CD4-positive, alpha-beta T cell treated with Interleukin-15 for 4 hours (primary cell): ENCODE measurements at regions not wholly inside any gene's neighbourhood (a gene's known extent, or its start where the extent isn't known, plus 50 kb on each side); places are given as distances from the start of the nearest gene placed in this dataset.

Source experiments
- DNase-seq: peaks from one replicate; pipeline ENCODE4 v3.0.0-alpha.2; 2020; ENCODE audit warnings: low spot score

DNA sequence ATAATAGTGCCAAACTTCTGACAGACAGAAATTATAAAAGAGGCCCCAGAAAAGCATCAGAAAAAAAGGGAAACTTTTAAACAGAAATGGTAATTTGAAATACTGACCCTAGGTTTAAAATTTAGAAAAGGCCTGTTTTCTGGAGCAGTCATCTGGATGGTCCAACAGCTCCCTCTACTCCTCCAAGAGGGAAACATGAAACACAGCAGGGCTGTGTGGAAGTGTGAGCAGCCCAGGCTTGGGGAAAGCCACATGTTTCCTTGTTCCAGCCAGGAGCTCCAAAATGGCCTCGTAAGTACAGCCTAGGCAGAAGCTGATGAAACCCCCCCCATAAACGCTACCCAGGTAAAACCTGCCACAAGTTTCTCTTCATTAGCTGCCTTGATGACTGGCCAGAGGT, 499.3 kb upstream of the ADAMTS16 start:
- no peak for DNase-seq

DNA sequence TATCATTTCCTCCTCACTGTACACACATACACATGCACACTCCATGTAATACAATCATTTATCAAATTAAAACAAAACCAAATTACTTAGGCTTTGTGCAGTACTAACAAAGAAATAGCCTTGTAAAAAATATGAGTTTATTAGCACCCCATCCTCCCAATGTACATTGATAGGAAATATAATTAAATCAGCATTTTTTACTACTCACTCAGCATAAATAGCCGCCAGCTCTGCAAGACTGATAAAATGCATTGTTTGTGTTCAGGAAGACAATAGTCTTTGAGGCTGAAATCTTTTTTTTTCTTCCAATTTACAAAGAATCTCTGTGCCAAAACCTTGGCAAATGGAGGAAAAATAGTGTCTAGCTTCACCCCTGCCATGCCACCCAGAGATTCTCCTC, 497.6 kb upstream of the ADAMTS16 start:
- DNase-seq, result no peak

DNA sequence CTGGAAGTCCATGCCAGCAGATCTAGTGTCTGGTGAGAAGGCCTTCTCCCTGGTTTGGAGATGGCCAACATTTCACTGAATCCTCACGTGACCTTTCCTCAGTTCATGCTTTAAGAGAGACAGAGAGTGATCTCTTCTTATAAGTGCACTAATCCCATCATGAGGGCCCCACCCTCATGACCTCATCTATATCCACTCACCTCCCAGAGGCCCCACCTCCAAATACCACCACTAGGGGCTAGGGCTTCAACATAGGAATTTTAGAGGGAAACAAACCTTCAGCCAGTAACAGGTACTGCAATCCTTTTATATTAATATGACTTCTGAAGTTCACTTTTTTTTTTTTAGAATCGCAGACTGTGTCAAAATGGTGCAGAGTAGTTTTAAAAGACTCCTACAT, 496.9 kb upstream of the ADAMTS16 start:
- no peak for DNase-seq

DNA sequence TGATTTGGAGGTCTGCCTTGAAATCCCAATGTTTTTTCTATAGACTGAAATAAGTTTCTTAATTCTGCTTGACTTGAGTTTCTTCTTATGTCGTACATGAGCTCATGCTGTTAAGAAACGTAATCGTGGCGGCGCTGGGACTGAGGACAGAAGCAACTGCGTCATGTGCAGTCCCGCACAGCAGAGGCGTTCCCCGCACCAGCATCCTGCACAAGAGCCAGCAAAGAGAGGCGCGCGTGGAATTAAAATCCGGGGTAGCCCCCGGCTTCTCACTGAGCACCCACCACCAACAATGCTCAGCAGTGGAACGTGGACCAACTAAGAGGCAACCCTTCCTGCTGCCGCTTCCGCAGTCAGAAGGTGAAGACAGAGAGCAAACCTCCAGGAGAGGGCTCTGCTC, 496.2 kb upstream of the ADAMTS16 start:
- no peak for DNase-seq

GRCh38 chr5:4646715-4647375, 493.3 kb upstream of the ADAMTS16 start:
- no peak for DNase-seq

DNA sequence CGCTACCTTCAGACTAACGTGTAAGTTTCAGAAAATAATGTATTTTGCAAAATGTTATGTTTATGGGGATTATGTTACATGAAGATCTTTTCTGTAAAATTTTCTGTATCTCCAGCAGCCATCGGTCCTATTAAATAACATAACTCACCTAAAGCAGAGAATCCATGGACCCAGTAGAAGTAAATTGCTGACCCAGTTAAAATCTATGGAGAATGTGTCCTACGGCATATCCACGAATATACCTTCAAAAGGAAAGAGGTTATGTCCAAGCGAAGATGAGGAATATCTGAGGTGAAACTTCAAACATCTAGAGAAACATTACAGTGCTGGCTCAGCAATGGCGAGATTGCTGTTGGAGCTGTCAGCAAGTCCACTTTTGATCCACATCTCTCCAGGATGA, 492.2 kb upstream of the ADAMTS16 start:
- no peak for DNase-seq

DNA sequence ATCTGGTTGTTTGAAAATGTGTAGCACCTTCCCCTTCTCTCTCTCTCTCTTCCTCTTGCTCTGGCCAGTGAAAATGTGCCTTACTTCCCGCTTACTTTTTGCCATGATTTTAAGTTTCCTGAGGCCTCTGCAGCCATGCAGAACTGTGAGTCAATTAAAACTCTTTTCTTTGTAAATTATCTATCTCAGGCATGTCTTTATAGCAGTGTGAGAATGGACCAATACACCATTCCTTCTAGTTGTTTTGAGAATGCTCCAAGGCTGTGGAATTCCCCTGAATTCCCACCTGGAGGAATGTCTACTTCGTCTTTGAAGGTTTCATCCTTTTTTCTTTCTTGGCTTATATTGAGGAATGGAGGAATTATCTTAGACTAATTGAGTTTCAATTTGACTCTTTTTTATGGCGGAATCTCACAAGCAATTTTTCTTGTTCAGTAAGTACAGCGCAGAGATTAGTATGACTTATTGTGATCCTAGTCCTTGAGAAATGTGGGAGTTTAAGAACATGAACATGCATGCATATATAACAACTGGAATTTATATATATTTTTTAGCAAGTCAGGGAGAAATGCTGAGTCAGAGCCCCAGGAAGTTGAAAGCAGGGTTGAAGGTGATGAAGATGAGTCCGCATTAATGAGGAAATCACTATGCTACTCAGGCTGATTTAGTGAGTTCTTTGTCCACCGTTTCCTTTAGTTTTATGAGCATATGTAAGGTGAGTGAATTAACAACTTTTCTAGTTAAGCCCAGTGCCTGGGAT, 488.1 kb upstream of the ADAMTS16 start:
- no peak for DNase-seq

GRCh38 chr5:4653475-4653874, 486.7 kb upstream of the ADAMTS16 start:
- DNase-seq, result no peak

DNA sequence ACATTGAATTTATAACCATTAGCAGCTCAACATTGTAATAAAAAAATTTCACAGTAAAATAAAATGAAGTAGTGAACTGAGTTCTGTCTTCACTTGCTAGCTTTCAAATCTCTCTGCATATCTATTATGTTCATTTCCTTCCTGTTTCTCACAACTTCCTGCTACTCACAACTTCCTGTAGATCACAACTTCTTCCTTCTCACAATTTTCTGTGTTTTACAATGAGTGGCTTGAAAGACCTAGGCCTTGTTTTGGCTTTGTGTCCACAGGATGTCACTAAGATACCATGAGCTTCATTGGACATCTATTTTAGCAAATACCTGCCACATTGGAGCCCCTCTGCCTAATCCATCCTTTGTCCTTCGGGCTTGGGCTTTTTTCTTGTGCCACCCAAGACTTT, 480.3 kb upstream of the ADAMTS16 start:
- DNase-seq, result no peak

DNA sequence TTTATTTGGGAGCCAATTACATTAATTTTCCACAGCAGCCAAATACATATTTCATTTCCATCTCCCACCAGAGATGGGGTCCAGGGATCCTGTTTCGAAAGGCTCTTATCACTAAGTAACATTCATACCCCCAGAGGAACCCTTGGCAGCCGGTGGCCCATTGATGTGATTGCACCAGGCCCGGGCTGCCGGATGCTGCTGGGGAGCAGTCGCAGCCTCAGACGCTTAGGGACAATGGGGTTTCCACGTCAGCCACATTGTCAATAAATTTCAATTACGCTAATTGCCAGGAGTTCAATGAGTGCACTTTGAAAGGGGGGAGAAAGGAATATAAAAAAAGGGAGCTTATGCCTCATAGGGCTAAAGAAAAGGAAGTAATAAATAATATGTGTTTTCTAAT, 478.8 kb upstream of the ADAMTS16 start:
- DNase-seq, result no peak

GRCh38 chr5:4661836-4662235, 478.3 kb upstream of the ADAMTS16 start:
- no peak for DNase-seq

DNA sequence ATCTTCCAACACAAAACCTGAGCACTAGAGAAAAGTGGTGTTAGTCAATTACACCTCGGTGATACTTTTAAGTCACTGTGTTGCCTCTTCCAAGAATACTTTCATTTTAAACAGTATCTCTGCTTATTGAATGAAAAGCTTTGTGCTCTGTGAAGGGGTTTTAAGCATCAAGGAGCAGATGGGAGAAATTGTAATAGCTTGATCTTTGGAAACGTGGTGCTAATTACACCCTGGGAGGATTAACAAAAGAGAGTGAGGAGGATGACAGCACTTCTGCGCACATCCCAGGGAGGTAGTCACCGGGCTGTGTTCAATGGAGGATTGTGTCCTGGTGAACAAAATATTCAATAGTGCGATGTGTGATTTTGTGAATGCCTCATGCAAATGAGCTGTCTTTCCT, 477.4 kb upstream of the ADAMTS16 start:
- no peak for DNase-seq

DNA sequence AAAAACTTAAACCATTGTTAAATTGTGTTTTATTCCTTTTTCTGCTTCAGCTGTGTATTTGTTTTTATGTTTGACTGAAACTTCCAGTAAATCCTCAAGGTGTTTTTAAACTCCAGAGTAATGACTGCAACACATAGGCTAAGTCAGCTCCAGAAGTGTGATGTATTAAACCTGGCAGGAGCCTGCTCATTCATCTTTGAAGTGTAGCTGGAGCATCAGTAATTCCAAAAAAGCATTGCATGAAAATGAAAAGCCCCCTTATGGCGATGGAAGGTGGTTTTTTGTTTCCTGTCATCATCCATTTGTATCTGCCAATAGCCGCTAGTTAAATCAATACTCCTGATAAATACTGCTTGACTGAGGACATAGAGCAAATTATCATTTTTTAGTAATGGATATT, 474.2 kb upstream of the ADAMTS16 start:
- DNase-seq, result no peak

- DNase-seq, result no peak
Measured at GRCh38 chr5:4674166-4674565, 466.0 kb upstream of the ADAMTS16 start.

DNA sequence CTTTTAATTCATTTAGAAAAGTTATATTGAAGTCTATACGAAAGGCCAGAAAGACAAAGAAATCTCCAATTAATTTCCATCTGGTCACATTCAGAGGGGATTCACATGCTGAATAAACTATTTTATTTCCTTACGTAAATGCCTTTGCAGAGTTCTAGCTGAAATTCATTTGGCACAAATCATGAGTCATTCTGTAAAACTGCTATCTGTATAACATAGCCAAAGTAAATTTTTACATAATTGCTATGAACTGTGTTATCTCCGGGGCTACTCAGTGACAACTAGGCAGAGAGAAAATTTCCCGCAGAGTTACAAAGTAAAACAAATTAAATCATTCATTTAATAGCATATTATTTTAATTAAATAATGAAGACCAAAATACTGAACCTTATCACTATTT, 463.2 kb upstream of the ADAMTS16 start:
- DNase-seq, result no peak

DNA sequence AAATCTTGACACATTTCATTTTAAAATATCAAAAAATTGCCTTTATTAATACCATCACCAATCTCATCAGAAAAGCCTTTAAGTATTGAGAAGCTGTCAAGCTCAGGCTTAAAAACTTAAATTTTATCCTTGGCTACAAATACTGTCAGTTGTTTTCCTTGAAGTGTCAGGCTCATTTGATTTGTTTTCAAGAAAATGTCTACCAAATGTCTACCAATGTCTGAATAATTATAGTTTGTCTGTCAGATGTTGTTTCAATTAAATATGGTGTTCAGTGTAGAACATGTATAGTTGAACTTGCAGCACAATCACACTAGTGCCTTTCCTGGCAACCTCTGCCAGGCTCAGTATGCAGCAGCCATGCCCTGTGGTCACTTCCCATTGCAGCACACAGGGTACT, 455.2 kb upstream of the ADAMTS16 start:
- DNase-seq, result no peak

- DNase-seq, result no peak
Measured at GRCh38 chr5:4698596-4698995, 441.5 kb upstream of the ADAMTS16 start.

GRCh38 chr5:4699592-4699991, 440.5 kb upstream of the ADAMTS16 start:
- DNase-seq, result no peak

DNA sequence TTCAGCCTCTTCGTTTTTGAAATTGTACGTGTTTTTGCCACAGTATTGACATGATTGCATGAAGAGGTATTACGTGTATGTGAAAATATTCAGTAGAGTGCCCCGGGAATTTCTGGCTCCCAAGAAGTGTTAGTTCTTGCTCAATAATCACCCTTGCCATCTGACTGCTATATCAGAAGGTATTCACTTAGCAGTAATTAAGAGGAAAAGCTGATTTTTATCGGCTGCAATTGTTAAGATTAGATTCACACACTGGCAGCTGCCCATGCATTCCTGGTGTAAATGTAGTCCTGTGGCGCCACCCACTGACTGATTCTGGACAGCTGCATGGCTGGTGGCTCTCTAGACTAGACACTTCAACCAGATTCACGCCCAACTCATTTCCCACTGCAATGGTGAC, 440.1 kb upstream of the ADAMTS16 start:
- no peak for DNase-seq

GRCh38 chr5:4700871-4701270, 439.3 kb upstream of the ADAMTS16 start:
- no peak for DNase-seq

GRCh38 chr5:4703931-4704458, 436.1 kb upstream of the ADAMTS16 start:
- no peak for DNase-seq

- DNase-seq, result no peak
Measured at GRCh38 chr5:4704951-4705350, 435.2 kb upstream of the ADAMTS16 start.

- DNase-seq, result no peak
Measured at GRCh38 chr5:4716781-4717180, 423.3 kb upstream of the ADAMTS16 start.

- no peak for DNase-seq
Measured at GRCh38 chr5:4717446-4717845, 422.7 kb upstream of the ADAMTS16 start.
